NT2/D1 (cell line): ENCODE measurements at regions not wholly inside any gene's neighbourhood (a gene's known extent, or its start where the extent isn't known, plus 50 kb on each side); places are given as distances from the start of the nearest gene placed in this dataset.
"Not testable (repeated sequence)": the region's sequence is repeated elsewhere in the genome, so short reads cannot be mapped to it uniquely, and the experiment has no call there.

Experiments used
- SUZ12 ChIP-seq: IDR thresholded peaks from 2 replicates; pipeline ENCODE4 v1.6.1; 2011; ENCODE audit not compliant: insufficient read length, insufficient read depth; ENCODE audit errors: extremely low read depth
- ZNF274 ChIP-seq: IDR thresholded peaks from 2 replicates; pipeline ENCODE4 v1.6.1; 2011; ENCODE audit warnings: mild to moderate bottlenecking, low read depth, low read length

- not testable (repeated sequence) for TF ChIP-seq ZNF274, SUZ12
Measured at GRCh38 chr6:58046584-58046983, 729.2 kb downstream of the PRIM2 start.
